ENCODE measurements at regions not wholly inside any gene's neighbourhood (a gene's known extent, or its start where the extent isn't known, plus 50 kb on each side); places are given as distances from the start of the nearest gene placed in this dataset.

DNA sequence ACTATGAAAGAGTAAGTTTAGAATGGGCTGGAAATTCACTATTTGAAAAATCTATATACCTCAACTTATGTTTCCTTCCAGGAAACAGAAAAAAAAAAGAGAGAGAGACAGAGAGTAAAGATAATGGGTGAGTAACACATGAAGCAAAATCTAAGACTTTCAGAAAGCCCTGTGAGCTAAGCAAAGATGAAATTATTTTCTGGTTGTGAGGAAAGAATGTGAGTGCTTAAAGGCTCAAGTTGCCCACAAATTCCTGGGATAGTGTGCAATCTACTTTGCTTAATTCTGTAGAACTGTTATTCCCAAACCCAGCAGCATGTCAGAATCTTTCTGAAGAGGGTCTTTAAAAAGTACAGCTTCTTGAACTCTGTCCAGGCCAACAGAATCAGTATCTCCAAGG, 337.7 kb upstream of the AGTR1 start:
- DNase-seq (ENCODE audit: extremely low spot score): no peak
- Histone ChIP-seq H3K4me3 (no peak overlapping the region), H3K9me3 (no peaks in the 10 kb centered on the region), H3K36me3 (no peaks in the 10 kb centered on the region), H3K27me3 (no peaks in the 10 kb centered on the region), H3K4me1 (no peaks in the 10 kb centered on the region), H3K27ac (replicated peaks in 1 of 4) (no peak overlapping the region)
- intact Hi-C loops (cut with DNase I): no loop called here
- TF ChIP-seq POLR2AphosphoS5 (IDR thresholded peaks at IDR 0.05) (no peak), EP300 (IDR thresholded peaks at IDR 0.05) (no peak), POLR2A (IDR thresholded peaks at IDR 0.05; ENCODE audit: low read depth) (no peak)
- TF ChIP-seq, protein P1, sequence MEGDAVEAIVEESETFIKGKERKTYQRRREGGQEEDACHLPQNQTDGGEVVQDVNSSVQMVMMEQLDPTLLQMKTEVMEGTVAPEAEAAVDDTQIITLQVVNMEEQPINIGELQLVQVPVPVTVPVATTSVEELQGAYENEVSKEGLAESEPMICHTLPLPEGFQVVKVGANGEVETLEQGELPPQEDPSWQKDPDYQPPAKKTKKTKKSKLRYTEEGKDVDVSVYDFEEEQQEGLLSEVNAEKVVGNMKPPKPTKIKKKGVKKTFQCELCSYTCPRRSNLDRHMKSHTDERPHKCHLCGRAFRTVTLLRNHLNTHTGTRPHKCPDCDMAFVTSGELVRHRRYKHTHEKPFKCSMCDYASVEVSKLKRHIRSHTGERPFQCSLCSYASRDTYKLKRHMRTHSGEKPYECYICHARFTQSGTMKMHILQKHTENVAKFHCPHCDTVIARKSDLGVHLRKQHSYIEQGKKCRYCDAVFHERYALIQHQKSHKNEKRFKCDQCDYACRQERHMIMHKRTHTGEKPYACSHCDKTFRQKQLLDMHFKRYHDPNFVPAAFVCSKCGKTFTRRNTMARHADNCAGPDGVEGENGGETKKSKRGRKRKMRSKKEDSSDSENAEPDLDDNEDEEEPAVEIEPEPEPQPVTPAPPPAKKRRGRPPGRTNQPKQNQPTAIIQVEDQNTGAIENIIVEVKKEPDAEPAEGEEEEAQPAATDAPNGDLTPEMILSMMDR (IDR thresholded peaks at IDR 0.05): no peak

DNA sequence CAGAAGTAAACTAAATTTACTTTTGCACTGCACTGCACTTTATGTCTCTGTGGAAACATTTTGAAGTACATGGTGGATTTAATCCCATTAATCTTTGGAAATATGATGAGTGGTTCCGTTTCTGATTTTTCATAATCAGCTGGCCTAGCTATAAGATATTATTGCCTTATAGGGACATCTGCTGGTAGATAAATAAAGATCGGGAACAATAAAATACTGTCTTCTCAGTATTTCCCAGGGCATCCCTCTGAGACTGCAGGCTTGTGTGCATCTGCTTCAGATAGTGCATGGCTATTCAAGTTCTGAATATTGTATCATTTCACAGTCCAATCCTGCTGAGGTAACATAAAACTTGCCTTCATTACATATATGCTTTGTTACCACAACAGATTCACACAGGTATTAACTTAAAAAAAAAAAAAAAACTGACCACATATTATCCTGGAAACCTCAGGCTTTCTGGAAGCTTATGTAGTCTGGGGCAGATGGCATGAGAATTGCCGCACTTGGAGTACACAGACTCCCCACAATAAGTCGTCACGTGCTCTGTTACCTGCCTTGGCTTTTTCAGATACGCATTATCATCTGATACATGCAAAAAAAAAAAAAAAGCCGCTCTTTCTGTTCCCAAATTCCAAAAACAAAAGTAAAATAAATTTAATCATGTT, 330.8 kb upstream of the AGTR1 start:
- no peaks in the 10 kb centered on the region for H3K36me3 ChIP-seq

DNA sequence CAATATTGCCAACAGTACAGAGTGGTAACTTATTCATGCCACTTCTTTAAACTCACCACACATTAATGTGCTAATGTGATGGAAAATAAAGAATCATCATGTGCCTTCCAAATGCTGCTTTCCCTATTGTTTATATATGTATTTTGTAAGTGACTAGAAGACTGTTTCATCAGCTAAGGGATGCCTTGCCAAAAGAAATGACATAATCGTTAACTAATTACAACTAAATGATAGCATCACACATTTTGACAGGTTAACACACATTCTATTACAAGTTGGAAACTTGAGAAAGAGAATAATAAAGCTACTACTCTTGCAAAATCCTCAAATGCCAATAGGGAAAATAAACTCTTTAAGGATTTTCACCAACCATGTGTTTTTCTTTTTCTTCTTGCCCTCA, 329.9 kb upstream of the AGTR1 start:
- intact Hi-C loops (cut with DNase I): no loop called here
- TF ChIP-seq POLR2A (IDR thresholded peaks at IDR 0.05; ENCODE audit: low read depth): no peak
- TF ChIP-seq, protein P1 (IDR thresholded peaks at IDR 0.05): no peak
- no peak for TF ChIP-seq EP300 (IDR thresholded peaks at IDR 0.05)
- TF ChIP-seq POLR2AphosphoS5 (IDR thresholded peaks at IDR 0.05): no peak
- WGBS: 57% methylated on average over 1 of the region's 1 CpG
- Histone ChIP-seq H3K4me1 (no peaks in the 10 kb centered on the region), H3K36me3 (no peaks in the 10 kb centered on the region), H3K9me3 (no peaks in the 10 kb centered on the region), H3K27me3 (no peaks in the 10 kb centered on the region), H3K4me3 (no peak overlapping the region), H3K27ac (replicated peaks in 1 of 4) (no peak overlapping the region)
- no peak for DNase-seq (ENCODE audit: extremely low spot score)

More for the DNA sequence above, 330.8 kb upstream of the AGTR1 start:
- Histone ChIP-seq H3K9me3 (no peaks in the 10 kb centered on the region), H3K4me3 (no peak overlapping the region), H3K27ac (replicated peaks in 1 of 4) (no peak overlapping the region), H3K27me3 (no peaks in the 10 kb centered on the region), H3K4me1 (no peaks in the 10 kb centered on the region)
- 73% methylated on average over 7 of the region's 7 CpGs for WGBS
- intact Hi-C loops (cut with DNase I): no loop called here
- no peak for TF ChIP-seq POLR2AphosphoS5 (IDR thresholded peaks at IDR 0.05)
- TF ChIP-seq, protein P1 (IDR thresholded peaks at IDR 0.05): no peak
- no peak for TF ChIP-seq POLR2A (IDR thresholded peaks at IDR 0.05; ENCODE audit: low read depth)
- TF ChIP-seq EP300 (IDR thresholded peaks at IDR 0.05): no peak
- DNase-seq (ENCODE audit: extremely low spot score): no peak

DNA sequence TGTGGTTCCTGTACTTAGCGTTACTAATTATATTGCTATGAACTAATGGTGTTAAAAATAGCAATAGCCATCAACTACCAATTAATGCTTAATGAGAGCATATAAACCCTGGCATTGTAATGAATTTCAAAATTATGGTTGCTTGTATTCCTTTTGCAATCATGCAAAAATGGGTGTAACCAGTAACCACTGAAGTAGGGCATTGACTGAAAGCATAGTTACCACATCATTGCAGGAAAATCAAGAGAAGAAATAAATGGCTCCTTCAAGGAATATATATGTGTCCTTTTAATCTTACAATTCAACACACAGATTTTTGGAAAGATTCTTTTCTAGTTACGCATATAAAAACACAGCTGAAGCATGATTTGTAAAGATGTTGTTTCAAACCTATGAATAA, 328.3 kb upstream of the AGTR1 start:
- TF ChIP-seq, protein P1 (IDR thresholded peaks at IDR 0.05): no peak
- TF ChIP-seq EP300 (IDR thresholded peaks at IDR 0.05) (no peak), POLR2AphosphoS5 (IDR thresholded peaks at IDR 0.05) (no peak), POLR2A (IDR thresholded peaks at IDR 0.05; ENCODE audit: low read depth) (no peak)
- Histone ChIP-seq H3K4me3 (no peak overlapping the region), H3K36me3 (no peaks in the 10 kb centered on the region), H3K4me1 (no peaks in the 10 kb centered on the region), H3K27me3 (no peaks in the 10 kb centered on the region), H3K27ac (replicated peaks in 1 of 4) (no peak overlapping the region), H3K9me3 (no peaks in the 10 kb centered on the region)
- 92% methylated on average over 2 of the region's 2 CpGs for WGBS
- intact Hi-C loops (cut with DNase I): no loop called here
- DNase-seq (ENCODE audit: extremely low spot score): no peak
